ENCODE measurements at regions not wholly inside any gene's neighbourhood (a gene's known extent, or its start where the extent isn't known, plus 50 kb on each side); places are given as distances from the start of the nearest gene placed in this dataset.

- Histone ChIP-seq H3K9ac (ENCODE audit: low read length) (no peak overlapping the region), H4K20me1 (ENCODE audit: control insufficient read depth, insufficient read depth, low read length, poor library complexity, severe bottlenecking) (no peaks in the 10 kb centered on the region), H3K79me2 (ENCODE audit: control insufficient read depth, insufficient read depth, low read length) (no peaks in the 10 kb centered on the region), H3K4me2 (replicated peaks; ENCODE audit: low read depth, low read length, poor library complexity, severe bottlenecking) (no peak overlapping the region), H3K36me3 (replicated peaks in 1 of 2; ENCODE audit: control extremely low read depth in 1 of 2, control insufficient read depth in 1 of 2, extremely low read depth in 1 of 2, insufficient read depth in 2 of 2, low read length in 1 of 2) (no peaks in the 10 kb centered on the region), H3K4me3 (ENCODE audit: control extremely low read depth in 1 of 5, extremely low read depth in 1 of 5, insufficient read depth in 1 of 5, low read depth in 2 of 5, low read length in 4 of 5) (no peak overlapping the region), H3K4me1 (ENCODE audit: control insufficient read depth in 2 of 2, insufficient read depth in 2 of 2, low read length in 2 of 2) (no peaks in the 10 kb centered on the region), H2AFZ (ENCODE audit: insufficient read depth, low read depth, low read length, poor library complexity, severe bottlenecking) (no peak overlapping the region), H3K27ac (ENCODE audit: low read length in 2 of 2) (no peak overlapping the region), H3K27me3 (replicated peaks in 1 of 4; ENCODE audit: control extremely low read depth in 1 of 4, control insufficient read depth in 3 of 4, insufficient read depth in 4 of 4, low read length in 3 of 4) (no peaks in the 10 kb centered on the region), H3K9me3 (ENCODE audit: control extremely low read depth in 1 of 3, control insufficient read depth in 2 of 3, insufficient read depth in 1 of 3, low read length in 2 of 3) (no peaks in the 10 kb centered on the region)
- H3K4me1 Mint-ChIP-seq: no peaks in the 10 kb centered on the region
- no peak overlapping the region for H3K27ac Mint-ChIP-seq
- DNase-seq (no peak), ATAC-seq (ENCODE audit: low read depth) (no peak)
- CTCF ChIA-PET: no interaction called here
- no peak for TF ChIP-seq CTCF (IDR thresholded peaks at IDR 0.05)
- TF ChIP-seq EZH2 (IDR thresholded peaks at IDR 0.05; ENCODE audit: borderline replicate concordance, insufficient read depth, low read depth, low read length, poor library complexity, severe bottlenecking): no peak
- no peak overlapping the region for H3K4me3 Mint-ChIP-seq
- peaks cover 4% of the 10 kb centered on the region for H3K27me3 Mint-ChIP-seq
- POLR2A ChIA-PET: no interaction called here
- intact Hi-C loops (cut with micrococcal nuclease): no loop called here
- peaks cover 3% of the 10 kb centered on the region for H3K9me3 Mint-ChIP-seq (ENCODE audit: insufficient read depth)
Observed at GRCh38 chr9:86547571-86547970, 193.4 kb upstream of the TUT7 start.

GRCh38 chr9:86546712-86547111, 192.5 kb upstream of the TUT7 start:
- DNase-seq (no peak), ATAC-seq (ENCODE audit: low read depth) (no peak)
- no peak overlapping the region for H3K4me3 ChIP-seq (ENCODE audit: control extremely low read depth in 1 of 5, extremely low read depth in 1 of 5, insufficient read depth in 1 of 5, low read depth in 2 of 5, low read length in 4 of 5)
- no peaks in the 10 kb centered on the region for H3K4me1 ChIP-seq (ENCODE audit: control insufficient read depth in 2 of 2, insufficient read depth in 2 of 2, low read length in 2 of 2)
- TF ChIP-seq EZH2 (IDR thresholded peaks at IDR 0.05; ENCODE audit: borderline replicate concordance, insufficient read depth, low read depth, low read length, poor library complexity, severe bottlenecking) (no peak), CTCF (IDR thresholded peaks at IDR 0.05) (no peak)
- no peak overlapping the region for H3K9ac ChIP-seq (ENCODE audit: low read length)
- no peaks in the 10 kb centered on the region for H3K36me3 ChIP-seq (replicated peaks in 1 of 2; ENCODE audit: control extremely low read depth in 1 of 2, control insufficient read depth in 1 of 2, extremely low read depth in 1 of 2, insufficient read depth in 2 of 2, low read length in 1 of 2)
- WGBS (ENCODE audit: insufficient coverage): 89% methylated on average over 3 of the region's 5 CpGs
- no peaks in the 10 kb centered on the region for H3K79me2 ChIP-seq (ENCODE audit: control insufficient read depth, insufficient read depth, low read length)
- ChIA-PET POLR2A (no interaction called here), CTCF (no interaction called here)
- intact Hi-C loops (cut with micrococcal nuclease): no loop called here
- H3K4me1 Mint-ChIP-seq: no peaks in the 10 kb centered on the region
- H3K27me3 ChIP-seq (replicated peaks in 1 of 4; ENCODE audit: control extremely low read depth in 1 of 4, control insufficient read depth in 3 of 4, insufficient read depth in 4 of 4, low read length in 3 of 4): no peaks in the 10 kb centered on the region
- no peak overlapping the region for H3K27ac ChIP-seq (ENCODE audit: low read length in 2 of 2)
- H3K4me2 ChIP-seq (replicated peaks; ENCODE audit: low read depth, low read length, poor library complexity, severe bottlenecking): no peak overlapping the region
- no peaks in the 10 kb centered on the region for H4K20me1 ChIP-seq (ENCODE audit: control insufficient read depth, insufficient read depth, low read length, poor library complexity, severe bottlenecking)
- H3K4me3 Mint-ChIP-seq: no peak overlapping the region
- peaks cover 1% of the 10 kb centered on the region for H3K9me3 Mint-ChIP-seq (ENCODE audit: insufficient read depth)
- no peak overlapping the region for H3K27ac Mint-ChIP-seq
- no peaks in the 10 kb centered on the region for H3K9me3 ChIP-seq (ENCODE audit: control extremely low read depth in 1 of 3, control insufficient read depth in 2 of 3, insufficient read depth in 1 of 3, low read length in 2 of 3)
- peaks cover 4% of the 10 kb centered on the region for H3K27me3 Mint-ChIP-seq
- no peak overlapping the region for H2AFZ ChIP-seq (ENCODE audit: insufficient read depth, low read depth, low read length, poor library complexity, severe bottlenecking)
